Adrenal gland (tissue), 9 donors: ENCODE measurements at regions not wholly inside any gene's neighbourhood (a gene's known extent, or its start where the extent isn't known, plus 50 kb on each side); places are given as distances from the start of the nearest gene placed in this dataset.
"Not testable (repeated sequence)": the region's sequence is repeated elsewhere in the genome, so short reads cannot be mapped to it uniquely, and the experiment has no call there.

Experiments used
- DNase-seq, 7 donors: peaks; one replicate each; pipeline ENCODE4 v3.0.0-alpha.2; 2019 to 2020
- H3K27ac ChIP-seq, 5 donors: fragments of 200-600 bp; sonication (generic) in 4 of 5; 1 replicate in 3 of 5; 2 replicates in 2 of 5; pipeline versions ENCODE4 v1.5.1 to v1.8.0; 2016 to 2020; ENCODE audit warnings: mild to moderate bottlenecking in 1 of 5
- H3K27me3 ChIP-seq: fragments of 200-600 bp; 2 replicates; pipeline ENCODE4 v1.8.0; 2021
- H3K36me3 ChIP-seq, 2 donors: fragments of 200-600 bp; replicated peaks in 1 of 2; 1 replicate in 1 of 2; 2 replicates in 1 of 2; pipeline versions ENCODE4 v1.5.1 to v1.8.0; 2018 to 2022
- H3K4me1 ChIP-seq, 2 donors: fragments of 200-600 bp; replicated peaks in 1 of 2; 1 replicate in 1 of 2; 2 replicates in 1 of 2; pipeline versions ENCODE4 v1.5.1 to v1.8.0; 2018 to 2021
- H3K4me3 ChIP-seq, 4 donors: fragments of 200-600 bp; sonication (generic) in 3 of 4; one replicate each; pipeline ENCODE4 v1.5.1; 2016 to 2018
- H3K9me3 ChIP-seq, 3 donors: fragments of 200-600 bp; sonication (generic) in 1 of 3; replicated peaks in 1 of 3; 1 replicate in 2 of 3; 2 replicates in 1 of 3; pipeline versions ENCODE4 v1.5.1 to v1.8.0; 2016 to 2021
- POLR2A ChIP-seq, 2 donors: fragments of 450-650 bp; IDR thresholded peaks; one replicate each; pipeline ENCODE4 v1.6.1; 2017; ENCODE audit warnings: antibody characterized with exemption in 2 of 2, mild to moderate bottlenecking in 2 of 2, moderate library complexity in 1 of 2
- WGBS, 4 donors: extraction: QIAGEN DNeasy Blood & Tissue Kit in 2 of 4; methylation state at CpG; one replicate each; pipeline versions ENCODE4 v1.1.5 to v1.1.7; 2013 to 2017; 5-methylcytosine and 5-hydroxymethylcytosine counted together
- intact Hi-C, 2 donors: fragments of 100-400 bp; cut with DNase I; formaldehyde crosslinking; loops; one replicate each; pipeline versions ENCODE4 v1.14.1 to v1.15.0; 2022 to 2023
- TF ChIP-seq, protein P1 (sequence below), 6 experiments: fragments of 450-650 bp in 4 of 6; fragments of 200-600 bp in 2 of 6; sonication (generic) in 1 of 6; IDR thresholded peaks; 1 replicate in 5 of 6; 2 replicates in 1 of 6; pipeline versions ENCODE4 v1.5.1 to v1.8.0; 2016 to 2021; ENCODE audit warnings: antibody characterized with exemption in 6 of 6, mild to moderate bottlenecking in 2 of 6, moderate library complexity in 1 of 6
- donor health status: healthy with polysubstance abuse.
- donor health status: Bipolar disorder and iron deficiency.
- donor health status: DM: yes; HTN: yes; CAD: no.
- donor health status: DM: no; HTN: no; CAD: no.
- donor health status: DM: no; HTN: no; CAD: no.

DNA sequence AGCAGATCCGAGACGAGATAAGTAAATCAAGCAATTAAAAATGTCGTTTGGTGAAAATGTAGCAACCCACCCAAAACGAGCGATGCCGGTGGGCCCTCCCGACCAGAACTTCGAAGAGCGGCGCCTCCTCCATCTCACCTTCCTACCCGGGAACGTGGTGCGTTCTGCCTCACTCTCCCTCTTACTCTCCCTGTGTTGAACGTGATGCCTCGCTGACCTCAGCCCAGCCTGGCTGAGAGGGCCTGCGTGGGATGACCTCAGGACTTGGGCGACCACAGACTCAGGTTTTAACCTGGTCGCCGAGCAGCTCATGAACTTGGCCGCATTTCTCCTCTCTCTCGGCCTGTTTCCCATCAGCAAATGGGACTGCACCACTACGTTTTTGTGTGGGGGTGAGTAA lies 69.7 kb upstream of the RPL38 start:
- Histone ChIP-seq H3K4me1 (no peaks in the 10 kb centered on the region), H3K27ac (no peak overlapping the region), H3K27me3 (no peaks in the 10 kb centered on the region), H3K9me3 (no peaks in the 10 kb centered on the region), H3K4me3 (no peak overlapping the region), H3K36me3 (no peaks in the 10 kb centered on the region)
- no peak for TF ChIP-seq POLR2A (IDR thresholded peaks at IDR 0.05)
- TF ChIP-seq, protein P1, sequence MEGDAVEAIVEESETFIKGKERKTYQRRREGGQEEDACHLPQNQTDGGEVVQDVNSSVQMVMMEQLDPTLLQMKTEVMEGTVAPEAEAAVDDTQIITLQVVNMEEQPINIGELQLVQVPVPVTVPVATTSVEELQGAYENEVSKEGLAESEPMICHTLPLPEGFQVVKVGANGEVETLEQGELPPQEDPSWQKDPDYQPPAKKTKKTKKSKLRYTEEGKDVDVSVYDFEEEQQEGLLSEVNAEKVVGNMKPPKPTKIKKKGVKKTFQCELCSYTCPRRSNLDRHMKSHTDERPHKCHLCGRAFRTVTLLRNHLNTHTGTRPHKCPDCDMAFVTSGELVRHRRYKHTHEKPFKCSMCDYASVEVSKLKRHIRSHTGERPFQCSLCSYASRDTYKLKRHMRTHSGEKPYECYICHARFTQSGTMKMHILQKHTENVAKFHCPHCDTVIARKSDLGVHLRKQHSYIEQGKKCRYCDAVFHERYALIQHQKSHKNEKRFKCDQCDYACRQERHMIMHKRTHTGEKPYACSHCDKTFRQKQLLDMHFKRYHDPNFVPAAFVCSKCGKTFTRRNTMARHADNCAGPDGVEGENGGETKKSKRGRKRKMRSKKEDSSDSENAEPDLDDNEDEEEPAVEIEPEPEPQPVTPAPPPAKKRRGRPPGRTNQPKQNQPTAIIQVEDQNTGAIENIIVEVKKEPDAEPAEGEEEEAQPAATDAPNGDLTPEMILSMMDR (IDR thresholded peaks at IDR 0.05): no peak
- no peak for DNase-seq
- whole genome bisulfite sequencing, 4 donors: 80 to 85% (median 81%) methylated on average over 22 of the region's 22 CpGs
- intact Hi-C loops: no loop called here

DNA sequence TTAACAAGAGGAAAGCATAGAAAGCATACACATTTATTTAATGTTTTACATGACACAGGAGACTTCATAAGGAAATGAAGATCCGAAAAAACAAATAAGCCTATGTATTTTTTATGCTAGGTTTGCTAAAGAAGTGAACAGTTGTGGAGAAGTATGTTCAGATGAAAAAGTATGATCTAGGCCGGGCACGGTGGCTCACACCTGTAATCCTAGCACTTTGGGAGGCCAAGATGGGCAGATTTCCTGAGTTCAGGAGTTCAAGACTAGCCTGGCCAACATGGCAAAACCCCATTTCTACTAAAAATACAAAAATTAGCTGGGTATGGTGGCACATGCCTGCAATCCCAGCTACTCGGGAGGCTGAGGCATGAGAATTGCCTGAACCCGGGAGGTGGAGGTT lies 69.2 kb upstream of the RPL38 start:
- H3K4me1 ChIP-seq, H3K4me3 ChIP-seq, H3K9me3 ChIP-seq, H3K36me3 ChIP-seq, H3K27ac ChIP-seq, H3K27me3 ChIP-seq, DNase-seq, intact Hi-C loops: not testable (repeated sequence)
- WGBS, 4 donors: 75 to 93% (median 83%) methylated on average over 5 of the region's 5 CpGs

DNA sequence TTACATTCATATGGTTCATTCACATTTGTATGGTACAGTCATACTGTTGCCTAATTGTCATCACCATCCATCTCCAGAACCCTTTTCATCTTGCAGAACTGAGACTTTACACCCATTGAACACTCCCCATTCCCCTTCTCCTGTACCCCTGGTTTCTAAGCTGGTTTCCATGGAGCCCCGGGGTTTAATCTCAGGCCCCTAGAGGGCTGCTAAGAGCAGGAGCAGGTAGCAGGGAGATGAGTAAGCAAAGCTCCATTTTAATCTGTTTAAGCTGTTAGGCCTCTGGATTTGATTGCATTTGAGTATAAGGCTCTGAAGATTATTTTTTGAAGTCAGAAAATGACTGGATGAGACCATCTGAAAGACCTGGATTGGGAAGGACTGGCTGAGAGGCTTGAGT lies 68.5 kb upstream of the RPL38 start:
- H3K4me3 ChIP-seq: no peak overlapping the region
- H3K9me3 ChIP-seq: no peaks in the 10 kb centered on the region
- no peaks in the 10 kb centered on the region for H3K4me1 ChIP-seq
- 57 to 73% (median 63%) methylated on average over 1 of the region's 1 CpG for WGBS, 4 donors
- intact Hi-C loops: no loop called here
- no peaks in the 10 kb centered on the region for H3K36me3 ChIP-seq
- H3K27me3 ChIP-seq: no peaks in the 10 kb centered on the region
- DNase-seq: no peak
- no peak for TF ChIP-seq POLR2A (IDR thresholded peaks at IDR 0.05)
- TF ChIP-seq, protein P1 (IDR thresholded peaks at IDR 0.05): no peak
- no peak overlapping the region for H3K27ac ChIP-seq

DNA sequence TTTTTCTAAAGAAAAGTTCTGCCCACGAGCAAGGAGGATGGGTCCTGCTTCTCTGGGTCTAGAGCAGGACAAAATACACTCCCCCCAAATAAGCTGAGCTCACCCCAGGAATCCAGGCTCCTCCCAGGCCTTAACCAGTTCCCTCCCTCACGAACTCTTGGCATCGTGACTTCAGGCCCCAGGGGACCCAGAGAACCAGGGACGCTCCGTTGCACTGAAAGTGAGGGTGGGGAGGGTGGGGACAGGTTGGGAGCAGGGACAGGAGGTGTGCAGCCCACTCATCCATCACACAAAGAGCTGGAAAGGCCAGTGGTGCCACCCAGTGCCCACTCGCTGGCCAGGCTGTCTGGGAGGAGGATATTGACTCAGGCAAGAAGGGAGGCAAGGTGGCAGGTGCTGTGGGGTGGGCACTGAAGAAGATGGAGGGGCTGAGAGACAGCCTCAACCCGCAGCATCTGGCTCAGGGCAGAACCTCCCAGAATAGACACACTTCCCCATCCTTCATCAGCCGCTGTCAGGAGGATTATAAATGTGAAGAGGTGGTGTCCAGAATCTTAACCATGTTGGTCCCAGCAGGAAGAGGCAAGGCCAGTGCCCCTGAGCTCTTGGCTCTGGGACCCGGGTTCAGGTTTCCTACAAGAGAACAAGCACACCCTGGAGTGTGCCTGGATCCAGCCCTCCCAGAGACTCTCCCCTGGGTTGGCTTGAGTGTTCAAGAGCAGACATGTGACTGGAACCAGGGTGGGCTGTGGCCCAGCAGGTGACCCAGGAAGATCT lies 67.9 kb upstream of the RPL38 start:
- WGBS, 4 donors: 42 to 73% (median 63%) methylated on average over 5 to 9 of the region's 9 CpGs
- no peaks in the 10 kb centered on the region for H3K4me1 ChIP-seq
- no peaks in the 10 kb centered on the region for H3K9me3 ChIP-seq
- no peaks in the 10 kb centered on the region for H3K27me3 ChIP-seq
- intact Hi-C loops: no loop called here
- no peaks in the 10 kb centered on the region for H3K36me3 ChIP-seq
- no peak overlapping the region for H3K4me3 ChIP-seq
- DNase-seq: no peak
- H3K27ac ChIP-seq: no peak overlapping the region
- TF ChIP-seq, protein P1 (IDR thresholded peaks at IDR 0.05): no peak
- no peak for TF ChIP-seq POLR2A (IDR thresholded peaks at IDR 0.05)

DNA sequence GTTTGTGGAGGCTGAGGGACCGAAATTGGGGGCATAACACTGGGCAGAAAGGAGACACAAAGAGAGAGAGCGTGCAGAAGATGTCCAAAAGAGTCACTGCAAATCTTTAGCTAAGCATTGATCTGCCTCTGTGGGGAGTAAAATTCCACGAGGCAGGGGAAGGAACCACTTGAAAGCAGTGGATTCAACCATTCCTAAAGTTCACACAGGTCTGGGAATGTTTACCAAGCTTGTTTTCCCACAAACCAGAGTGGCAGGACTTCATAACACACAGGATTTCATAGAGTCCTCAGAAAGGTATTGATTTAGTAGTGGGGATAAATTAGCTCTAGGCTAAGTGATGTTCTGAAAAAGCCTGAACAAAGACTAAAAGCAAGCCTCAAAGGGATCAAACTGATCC lies 66.1 kb upstream of the RPL38 start:
- peaks cover 0 to 10% (median 1%) of the 10 kb centered on the region in 3 donors for H3K9me3 ChIP-seq
- no peak overlapping the region for H3K4me3 ChIP-seq
- intact Hi-C loops: no loop called here
- no peak overlapping the region for H3K27ac ChIP-seq
- no peaks in the 10 kb centered on the region for H3K36me3 ChIP-seq
- no peaks in the 10 kb centered on the region for H3K4me1 ChIP-seq
- WGBS, 4 donors: 53 to 58% (median 55%) methylated on average over 3 of the region's 3 CpGs
- no peaks in the 10 kb centered on the region for H3K27me3 ChIP-seq
- TF ChIP-seq, protein P1 (IDR thresholded peaks at IDR 0.05): no peak
- TF ChIP-seq POLR2A (IDR thresholded peaks at IDR 0.05): no peak
- no peak for DNase-seq
